Stimulated activated memory B cell treated with anti-CD40 and anti-IgM and Interleukin-4, amounts not matched to agents 10 μg/mL and 1 μg/mL and 100 μg/mL, for 72 hours (primary cell): ENCODE measurements at regions not wholly inside any gene's neighbourhood (a gene's known extent, or its start where the extent isn't known, plus 50 kb on each side); places are given as distances from the start of the nearest gene placed in this dataset.
A peak's percentile ranks its signal among the peaks of the same experiment; 100 is the strongest.
"Not testable (repeated sequence)": the region's sequence is repeated elsewhere in the genome, so short reads cannot be mapped to it uniquely, and the experiment has no call there.

Experiments
- ATAC-seq: fragments of 150-1000 bp; cut with Tn5 transposase; 2 replicates; pipeline ENCODE4 v1.10.0; 2021
- H3K27ac Mint-ChIP-seq: one replicate; pipeline ENCODE4 v1.8.0; 2022; ENCODE audit warnings: mild to moderate bottlenecking, mixed read lengths
- H3K27me3 Mint-ChIP-seq: one replicate; pipeline ENCODE4 v1.8.0; 2022; ENCODE audit warnings: mixed read lengths
- H3K36me3 Mint-ChIP-seq: one replicate; pipeline ENCODE4 v1.8.0; 2022; ENCODE audit warnings: mixed read lengths
- H3K4me1 Mint-ChIP-seq: one replicate; pipeline ENCODE4 v1.8.0; 2022; ENCODE audit warnings: mixed read lengths
- H3K4me3 Mint-ChIP-seq: one replicate; pipeline ENCODE4 v1.8.0; 2022; ENCODE audit warnings: mild to moderate bottlenecking, moderate library complexity, mixed read lengths
- H3K9me3 Mint-ChIP-seq: one replicate; pipeline ENCODE4 v1.8.0; 2022; ENCODE audit warnings: mixed read lengths

DNA sequence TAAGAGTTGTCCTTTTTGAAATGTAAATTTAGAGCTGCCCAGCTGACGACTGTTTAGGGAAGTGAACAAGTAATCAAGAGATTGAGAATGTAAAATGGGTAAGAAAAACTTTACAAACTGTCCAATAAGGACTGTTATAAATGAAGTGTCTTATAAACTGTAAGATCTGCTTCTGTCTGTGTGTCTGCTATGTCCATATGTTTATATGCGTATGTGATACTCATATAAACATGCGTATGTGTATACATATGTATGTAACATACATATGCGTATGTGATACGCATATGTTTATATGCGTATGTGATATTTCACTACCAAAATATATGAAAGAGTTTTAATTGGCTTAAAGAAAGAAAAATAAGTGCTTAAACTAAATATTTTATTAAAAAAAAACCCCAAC is 416.0 kb upstream of the GALNTL6 start:
- no peaks in the 10 kb centered on the region for H3K27me3 Mint-ChIP-seq
- H3K4me3 Mint-ChIP-seq, result no peak overlapping the region
- peaks cover 4% of the 10 kb centered on the region for H3K9me3 Mint-ChIP-seq
- no peaks in the 10 kb centered on the region for H3K4me1 Mint-ChIP-seq
- no peak for ATAC-seq
- H3K27ac Mint-ChIP-seq, result no peak overlapping the region
- H3K36me3 Mint-ChIP-seq, result no peaks in the 10 kb centered on the region

DNA sequence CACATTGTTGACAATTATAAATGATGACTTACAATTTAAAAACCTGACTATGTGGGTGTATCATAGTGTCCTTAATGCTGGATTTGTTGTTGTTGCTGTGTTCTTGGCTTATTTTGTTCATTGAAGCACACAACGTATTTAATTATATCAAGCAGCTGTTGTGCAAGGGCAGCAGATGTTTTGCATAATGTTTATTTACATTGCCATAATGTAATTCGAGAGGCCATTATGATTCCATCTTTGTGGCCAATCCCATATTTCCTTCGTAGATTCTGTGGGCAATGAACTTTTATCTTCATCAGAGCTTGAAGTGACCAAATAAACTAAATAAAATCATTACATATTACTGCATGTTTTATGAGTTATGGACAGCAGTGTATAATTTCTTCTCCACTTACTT is 422.6 kb upstream of the GALNTL6 start:
- ATAC-seq, result no peak
- H3K4me3 Mint-ChIP-seq, result no peak overlapping the region
- H3K9me3 Mint-ChIP-seq, result peaks cover 8% of the 10 kb centered on the region
- no peaks in the 10 kb centered on the region for H3K36me3 Mint-ChIP-seq
- H3K27ac Mint-ChIP-seq, result no peak overlapping the region
- H3K27me3 Mint-ChIP-seq, result no peaks in the 10 kb centered on the region
- H3K4me1 Mint-ChIP-seq, result no peaks in the 10 kb centered on the region

DNA sequence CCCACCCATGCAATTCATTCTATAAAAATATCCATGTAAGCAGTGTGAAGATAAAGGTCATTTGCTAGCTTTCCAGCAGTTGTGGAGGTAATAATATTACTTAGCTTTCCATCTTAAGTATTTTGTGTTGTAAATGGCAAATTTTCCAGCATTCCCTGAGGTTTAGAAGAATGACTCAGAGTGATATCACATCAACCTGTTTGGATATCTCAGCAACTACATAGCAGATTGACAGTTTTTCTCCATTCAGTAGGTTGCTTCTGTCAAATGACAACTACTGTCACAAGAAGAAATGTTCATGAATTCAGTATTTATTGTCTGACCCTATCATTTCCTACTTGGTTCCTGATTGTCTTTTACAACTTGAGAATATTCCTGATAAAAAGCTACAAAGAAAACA is 434.9 kb upstream of the GALNTL6 start:
- H3K4me1 Mint-ChIP-seq, result no peaks in the 10 kb centered on the region
- ATAC-seq, result no peak
- H3K9me3 Mint-ChIP-seq, result no peaks in the 10 kb centered on the region
- no peak overlapping the region for H3K27ac Mint-ChIP-seq
- H3K4me3 Mint-ChIP-seq, result no peak overlapping the region
- H3K27me3 Mint-ChIP-seq, result no peaks in the 10 kb centered on the region
- H3K36me3 Mint-ChIP-seq, result no peaks in the 10 kb centered on the region

DNA sequence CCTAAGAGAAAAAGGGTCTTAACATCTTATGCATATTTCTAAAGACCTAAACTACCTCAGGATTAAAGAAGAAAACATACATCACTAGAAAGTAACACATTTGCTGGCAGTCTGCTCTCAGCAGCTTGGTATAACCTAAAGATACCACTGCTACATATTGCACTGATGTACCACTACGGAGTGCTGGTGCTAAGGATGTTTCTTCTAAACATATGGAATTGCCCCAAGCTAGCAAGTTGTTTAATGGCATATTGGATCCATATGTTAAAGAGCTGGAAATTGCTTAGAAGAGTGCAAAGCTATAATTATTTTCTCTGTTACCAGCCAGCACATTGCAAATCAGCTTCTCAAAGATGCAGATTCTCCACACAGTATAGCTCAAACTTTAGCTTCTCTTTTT is 436.5 kb upstream of the GALNTL6 start:
- no peaks in the 10 kb centered on the region for H3K9me3 Mint-ChIP-seq
- H3K27me3 Mint-ChIP-seq, result no peaks in the 10 kb centered on the region
- no peaks in the 10 kb centered on the region for H3K4me1 Mint-ChIP-seq
- no peak overlapping the region for H3K27ac Mint-ChIP-seq
- ATAC-seq, result no peak
- H3K36me3 Mint-ChIP-seq, result no peaks in the 10 kb centered on the region
- H3K4me3 Mint-ChIP-seq, result no peak overlapping the region

DNA sequence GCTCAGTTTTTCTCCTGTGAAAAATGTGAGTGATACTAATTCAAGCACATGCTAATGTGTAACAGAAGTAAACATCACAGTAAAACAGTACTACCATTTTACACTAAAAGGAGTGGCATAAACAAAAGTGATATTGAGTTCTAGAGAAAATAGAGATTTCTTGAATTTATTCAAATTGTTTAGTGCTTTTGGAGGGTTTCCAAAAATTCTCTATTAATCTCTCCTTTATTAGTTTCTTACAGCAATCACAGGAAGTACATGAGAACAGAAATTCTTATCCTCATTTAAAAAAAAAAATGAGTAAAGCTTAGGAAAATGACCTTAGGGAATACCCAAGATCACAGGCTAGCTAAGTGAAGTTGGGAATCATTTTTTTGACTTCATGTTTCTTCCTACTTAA is 459.7 kb upstream of the GALNTL6 start:
- Mint-ChIP-seq H3K27ac (no peak overlapping the region), H3K4me3 (no peak overlapping the region), H3K27me3 (no peaks in the 10 kb centered on the region), H3K9me3 (no peaks in the 10 kb centered on the region), H3K36me3 (no peaks in the 10 kb centered on the region), H3K4me1 (no peaks in the 10 kb centered on the region)
- ATAC-seq, result no peak

DNA sequence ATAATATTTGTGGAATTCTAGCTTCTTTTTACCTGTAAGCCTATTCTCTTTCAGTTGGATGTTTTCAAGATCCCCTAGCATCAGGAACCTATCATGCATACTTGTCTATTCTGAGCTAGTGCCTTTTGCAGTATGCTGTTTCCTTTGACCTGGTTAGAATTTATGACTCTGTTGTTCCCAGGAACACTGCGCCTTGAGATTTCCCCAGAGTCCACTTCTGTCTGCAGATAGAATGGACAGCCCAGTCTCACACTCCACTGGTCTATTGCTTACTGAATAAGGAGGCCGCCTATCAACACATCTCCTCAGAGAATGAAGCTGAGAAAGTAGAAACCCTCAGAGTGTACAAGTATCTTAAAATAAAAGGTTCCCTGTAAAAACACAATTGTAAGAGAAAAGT is 465.1 kb upstream of the GALNTL6 start:
- Mint-ChIP-seq H3K27me3 (no peaks in the 10 kb centered on the region), H3K27ac (no peak overlapping the region), H3K4me1 (no peaks in the 10 kb centered on the region), H3K4me3 (no peak overlapping the region), H3K36me3 (no peaks in the 10 kb centered on the region), H3K9me3 (no peaks in the 10 kb centered on the region)
- no peak for ATAC-seq

DNA sequence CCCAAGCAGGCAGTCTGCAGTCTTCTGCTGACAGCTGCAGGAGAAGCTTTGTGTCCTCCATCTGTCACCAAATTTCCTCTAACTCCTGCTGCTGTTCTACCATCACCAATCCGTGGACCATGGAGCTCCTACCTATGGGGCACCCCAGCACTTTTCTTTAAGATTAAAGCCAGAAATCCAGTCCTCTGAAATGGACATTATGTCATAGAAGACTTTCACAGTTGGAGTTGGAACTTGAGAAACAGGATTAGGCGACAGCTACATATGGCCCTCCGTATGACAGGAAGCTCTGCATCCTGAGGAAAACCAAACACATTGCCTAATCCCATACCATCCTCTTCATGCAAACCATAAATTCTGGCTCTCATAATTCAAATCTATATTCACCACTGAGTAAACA is 470.6 kb upstream of the GALNTL6 start:
- H3K9me3 Mint-ChIP-seq, result no peaks in the 10 kb centered on the region
- H3K4me3 Mint-ChIP-seq, result no peak overlapping the region
- H3K27ac Mint-ChIP-seq, result no peak overlapping the region
- no peaks in the 10 kb centered on the region for H3K4me1 Mint-ChIP-seq
- no peak for ATAC-seq
- no peaks in the 10 kb centered on the region for H3K36me3 Mint-ChIP-seq
- H3K27me3 Mint-ChIP-seq, result no peaks in the 10 kb centered on the region

DNA sequence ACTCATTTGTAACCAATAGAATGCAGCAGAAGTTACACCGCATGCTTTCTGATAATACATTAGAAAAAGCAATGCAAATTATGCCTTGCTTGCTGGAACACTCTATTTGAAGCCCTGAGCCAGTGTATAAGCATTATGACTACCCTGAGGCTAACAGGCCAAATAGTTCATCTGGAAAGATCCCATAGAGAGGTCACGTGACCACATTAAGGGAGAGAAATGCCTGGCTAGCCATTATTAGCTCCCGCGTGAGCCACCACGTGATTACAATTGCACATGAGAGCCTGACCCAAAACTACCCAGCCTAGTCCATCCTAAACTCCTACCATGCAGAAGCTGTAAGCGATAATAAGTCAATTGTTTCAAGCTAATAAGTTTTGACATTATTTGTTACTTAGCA is 472.9 kb upstream of the GALNTL6 start:
- H3K4me3 Mint-ChIP-seq, result no peak overlapping the region
- no peaks in the 10 kb centered on the region for H3K27me3 Mint-ChIP-seq
- ATAC-seq, result no peak
- no peaks in the 10 kb centered on the region for H3K36me3 Mint-ChIP-seq
- no peaks in the 10 kb centered on the region for H3K4me1 Mint-ChIP-seq
- peaks cover 3% of the 10 kb centered on the region for H3K9me3 Mint-ChIP-seq
- no peak overlapping the region for H3K27ac Mint-ChIP-seq

DNA sequence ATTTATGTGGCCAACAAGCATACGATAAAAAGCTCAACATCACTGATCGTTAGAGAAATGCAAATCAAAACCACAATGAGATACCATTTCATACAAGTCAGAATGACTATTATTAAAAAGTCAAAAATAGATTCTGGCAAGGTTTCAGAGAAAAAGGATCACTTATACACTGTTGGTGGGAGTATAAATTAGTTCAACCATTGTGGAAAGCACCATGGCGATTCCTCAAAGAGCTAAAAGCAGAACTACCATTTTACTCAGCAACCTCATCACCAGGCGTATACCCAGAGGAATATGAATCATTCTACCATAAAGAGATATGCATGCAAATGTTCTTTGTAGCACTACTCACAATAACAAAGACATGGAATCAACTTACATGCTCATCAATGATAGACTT is 478.7 kb upstream of the GALNTL6 start:
- peak; percentile 80 for ATAC-seq
- peaks cover 14% of the 10 kb centered on the region for H3K4me1 Mint-ChIP-seq
- no peaks in the 10 kb centered on the region for H3K27me3 Mint-ChIP-seq
- H3K9me3 Mint-ChIP-seq, result peaks cover 10% of the 10 kb centered on the region
- no peaks in the 10 kb centered on the region for H3K36me3 Mint-ChIP-seq
- no peak overlapping the region for H3K4me3 Mint-ChIP-seq
- H3K27ac Mint-ChIP-seq, result no peak overlapping the region

DNA sequence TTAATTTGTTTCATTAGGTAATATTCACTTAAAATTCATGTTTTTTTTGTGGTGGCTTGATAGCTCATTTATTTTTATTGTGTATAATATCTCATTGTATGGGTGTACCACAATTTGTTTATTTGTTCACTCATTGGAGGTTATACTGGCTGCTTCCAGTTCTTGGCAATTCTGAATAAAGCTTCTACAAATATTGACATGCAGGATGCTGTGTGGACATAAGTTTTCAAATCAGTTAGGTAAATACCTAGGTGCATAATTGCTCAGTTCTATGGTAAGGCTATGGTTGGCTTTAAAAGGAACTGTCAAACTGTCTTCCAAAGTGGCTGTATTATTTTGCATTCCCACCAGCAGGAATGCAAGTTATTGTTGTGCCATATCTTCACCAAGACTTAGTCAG is 504.5 kb upstream of the GALNTL6 start:
- ATAC-seq, result no peak
- Mint-ChIP-seq H3K4me1 (no peaks in the 10 kb centered on the region), H3K27ac (no peak overlapping the region), H3K27me3 (no peaks in the 10 kb centered on the region), H3K4me3 (no peak overlapping the region), H3K9me3 (no peaks in the 10 kb centered on the region), H3K36me3 (no peaks in the 10 kb centered on the region)

DNA sequence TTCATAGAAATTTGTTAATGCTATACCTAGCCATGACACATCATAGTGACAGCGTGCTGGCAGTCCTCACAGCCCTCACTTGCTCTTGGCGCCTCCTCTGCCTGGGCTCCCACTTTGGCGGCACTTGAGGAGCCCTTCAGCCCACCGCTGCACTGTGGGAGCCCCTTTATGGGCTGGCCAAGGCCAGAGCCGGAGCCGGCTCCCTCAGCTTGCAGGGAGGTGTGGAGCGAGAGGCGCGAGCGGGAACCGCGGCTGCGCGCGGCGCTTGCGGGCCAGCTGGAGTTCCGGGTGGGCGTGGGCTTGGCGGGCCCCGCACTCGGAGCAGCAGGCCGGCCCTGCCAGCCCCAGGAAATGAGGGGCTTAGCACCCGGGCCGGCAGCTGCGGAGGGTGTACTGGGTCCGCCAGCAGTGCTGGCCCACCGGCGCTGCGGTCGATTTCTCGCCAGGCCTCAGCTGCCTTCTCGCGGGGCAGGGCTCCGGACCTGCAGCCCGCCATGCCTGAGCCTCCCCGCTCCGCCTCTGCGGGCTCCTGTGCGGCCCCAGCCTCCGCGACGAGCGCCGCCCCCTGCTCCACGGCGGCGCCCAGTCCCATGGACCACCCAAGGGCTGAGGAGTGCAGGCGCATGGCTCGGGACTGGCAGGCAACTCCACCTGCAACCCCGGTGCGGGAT is 515.0 kb upstream of the GALNTL6 start:
- H3K27me3 Mint-ChIP-seq, H3K9me3 Mint-ChIP-seq, H3K36me3 Mint-ChIP-seq, H3K4me3 Mint-ChIP-seq, H3K4me1 Mint-ChIP-seq, H3K27ac Mint-ChIP-seq, ATAC-seq: not testable (repeated sequence)

DNA sequence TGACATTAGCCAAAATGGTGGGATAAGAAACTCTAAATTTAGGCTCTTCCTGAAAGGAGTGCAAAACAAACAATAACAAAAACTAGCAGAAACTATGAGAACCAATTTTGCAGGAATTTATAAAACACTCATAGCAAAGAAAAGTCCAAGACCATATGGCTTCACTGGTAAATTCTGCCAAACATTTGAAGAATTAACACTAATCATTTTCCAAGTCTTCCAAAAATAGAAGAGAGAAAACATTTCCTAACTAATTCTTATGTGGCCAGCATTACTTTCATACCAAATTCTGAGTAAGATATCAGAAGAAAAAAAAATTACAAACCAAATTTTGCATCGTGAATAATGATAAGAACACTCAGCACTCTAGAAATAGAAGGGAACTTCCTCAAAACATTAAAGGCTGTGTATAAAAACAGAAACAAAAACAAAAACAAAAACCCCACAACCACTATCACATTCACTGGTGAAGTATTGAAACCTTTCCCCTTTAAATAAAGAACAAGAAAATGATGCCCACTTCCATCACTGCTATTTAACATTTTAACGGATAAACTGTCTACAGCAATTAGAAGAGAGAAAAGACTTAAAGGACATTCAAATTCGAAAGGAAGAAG is 524.3 kb upstream of the GALNTL6 start:
- no peak overlapping the region for H3K27ac Mint-ChIP-seq
- H3K9me3 Mint-ChIP-seq, result no peaks in the 10 kb centered on the region
- no peak overlapping the region for H3K4me3 Mint-ChIP-seq
- H3K27me3 Mint-ChIP-seq, result no peaks in the 10 kb centered on the region
- no peaks in the 10 kb centered on the region for H3K36me3 Mint-ChIP-seq
- no peak for ATAC-seq
- H3K4me1 Mint-ChIP-seq, result no peaks in the 10 kb centered on the region

DNA sequence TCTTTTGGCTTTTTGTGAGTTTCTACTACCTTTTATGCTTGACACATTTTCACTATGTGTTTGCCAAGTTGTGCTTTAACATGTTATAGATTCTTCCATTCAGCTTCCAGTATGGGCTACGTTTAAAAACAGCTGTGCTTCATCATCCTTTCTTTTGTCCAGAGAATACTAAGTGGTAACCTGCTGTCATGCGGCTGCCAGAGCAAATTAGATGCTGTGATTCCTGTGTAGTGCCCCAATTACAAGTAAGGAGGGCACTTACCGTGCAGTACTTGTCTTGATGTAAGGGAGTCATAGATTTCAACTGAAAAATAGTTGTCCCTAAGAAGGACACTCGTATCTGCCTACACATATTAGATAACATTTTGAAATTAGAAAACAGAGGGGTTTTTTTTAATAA is 531.8 kb upstream of the GALNTL6 start:
- H3K9me3 Mint-ChIP-seq, result no peaks in the 10 kb centered on the region

DNA sequence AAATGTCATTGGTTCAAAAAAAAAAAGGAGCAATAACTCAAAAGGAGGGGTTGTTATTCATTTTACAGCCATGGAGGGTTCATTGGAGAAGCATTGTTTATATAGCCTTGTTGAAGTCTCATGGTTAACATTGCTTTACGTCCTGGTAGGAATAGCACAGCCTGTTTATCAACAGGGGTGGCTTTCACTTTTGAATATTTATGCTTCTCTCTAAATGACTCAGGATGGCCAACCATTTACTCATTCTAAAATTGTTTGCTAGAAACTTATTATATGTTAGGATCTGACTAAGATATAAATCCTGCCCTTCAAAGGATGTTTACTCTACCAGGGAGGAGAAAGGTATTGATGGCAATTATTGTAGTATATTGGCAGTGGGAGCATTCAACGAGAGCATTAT is 534.1 kb upstream of the GALNTL6 start:
- H3K27ac Mint-ChIP-seq, result no peak overlapping the region

More for the DNA sequence above, 531.8 kb upstream of the GALNTL6 start:
- Mint-ChIP-seq H3K4me1 (no peaks in the 10 kb centered on the region), H3K4me3 (no peak overlapping the region), H3K27me3 (no peaks in the 10 kb centered on the region), H3K27ac (no peak overlapping the region), H3K36me3 (no peaks in the 10 kb centered on the region)
- ATAC-seq, result no peak

DNA sequence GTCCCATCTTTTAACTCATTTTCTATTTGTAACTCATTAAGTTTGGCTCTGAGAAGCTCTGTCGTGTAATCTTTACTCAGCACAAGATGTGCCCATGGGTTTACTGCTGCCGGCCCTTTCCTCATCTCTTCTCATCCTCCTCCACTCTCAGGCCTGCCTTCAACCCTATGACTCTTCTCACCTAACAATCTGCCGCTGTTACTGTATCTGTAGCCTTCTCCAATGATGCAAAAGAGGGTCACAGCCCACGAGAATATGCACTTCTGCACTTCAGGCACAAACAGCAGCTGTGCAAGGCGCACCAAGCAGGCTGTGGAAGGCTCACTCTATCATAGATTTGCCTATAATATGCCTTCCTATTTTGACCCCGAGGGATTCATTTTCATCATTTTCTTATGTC is 546.5 kb upstream of the GALNTL6 start:
- no peak for ATAC-seq
- Mint-ChIP-seq H3K36me3 (no peaks in the 10 kb centered on the region), H3K9me3 (no peaks in the 10 kb centered on the region)

More for the DNA sequence above, 534.1 kb upstream of the GALNTL6 start:
- H3K4me3 Mint-ChIP-seq, result no peak overlapping the region
- no peak for ATAC-seq
- no peaks in the 10 kb centered on the region for H3K27me3 Mint-ChIP-seq
- H3K4me1 Mint-ChIP-seq, result no peaks in the 10 kb centered on the region
- H3K9me3 Mint-ChIP-seq, result no peaks in the 10 kb centered on the region
- no peaks in the 10 kb centered on the region for H3K36me3 Mint-ChIP-seq

DNA sequence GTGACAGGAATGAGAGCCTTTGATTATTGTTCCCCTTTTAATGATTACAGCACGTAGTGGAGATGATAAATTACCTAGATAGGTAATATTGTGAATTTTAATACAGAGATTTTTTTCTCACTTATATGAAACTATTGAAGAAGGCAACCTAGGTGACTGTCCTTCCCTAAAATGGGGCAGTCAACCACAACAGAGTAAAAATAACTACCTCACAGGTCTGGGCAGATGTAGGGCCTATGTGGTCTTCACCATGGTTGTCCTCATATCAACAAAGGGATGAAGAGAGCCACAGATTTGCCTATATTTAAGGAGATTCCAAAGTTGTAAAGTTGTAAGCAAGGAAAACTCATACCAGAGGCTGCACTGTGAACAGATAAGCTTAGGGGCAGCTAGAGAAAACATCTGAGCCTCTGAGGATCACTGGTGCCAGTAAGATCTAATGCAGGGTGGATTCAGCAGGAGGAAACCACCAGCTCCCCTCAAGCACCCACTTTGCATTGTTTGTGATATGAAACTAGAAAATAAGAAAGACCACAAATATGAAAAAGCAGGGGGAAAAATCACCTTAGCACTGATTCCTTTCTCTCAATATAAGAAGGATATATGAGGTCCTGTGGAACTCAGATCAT is 547.9 kb upstream of the GALNTL6 start:
- Mint-ChIP-seq H3K36me3 (no peaks in the 10 kb centered on the region), H3K27ac (no peak overlapping the region), H3K9me3 (peaks cover 6% of the 10 kb centered on the region), H3K4me3 (no peak overlapping the region), H3K27me3 (no peaks in the 10 kb centered on the region), H3K4me1 (no peaks in the 10 kb centered on the region)
- no peak for ATAC-seq

More for the DNA sequence above, 546.5 kb upstream of the GALNTL6 start:
- Mint-ChIP-seq H3K27me3 (no peaks in the 10 kb centered on the region), H3K27ac (no peak overlapping the region), H3K4me3 (no peak overlapping the region), H3K4me1 (no peaks in the 10 kb centered on the region)
